ENCODE measurements at regions not wholly inside any gene's neighbourhood (a gene's known extent, or its start where the extent isn't known, plus 50 kb on each side); places are given as distances from the start of the nearest gene placed in this dataset.

- Histone ChIP-seq H2BK5ac (ENCODE audit: low read depth, low read length, poor library complexity, severe bottlenecking) (no peak overlapping the region), H4K20me1 (ENCODE audit: insufficient read depth, low read length) (no peaks in the 10 kb centered on the region), H4K91ac (ENCODE audit: insufficient read depth, low read depth, low read length) (no peak overlapping the region), H3K18ac (ENCODE audit: low read depth, low read length) (no peak overlapping the region), H3K9ac (ENCODE audit: low read depth, low read length) (no peak overlapping the region), H3K14ac (replicated peaks; ENCODE audit: low read depth, low read length) (no peak overlapping the region), H2BK20ac (ENCODE audit: low read depth, low read length) (no peak overlapping the region), H2AFZ (replicated peaks; ENCODE audit: low read length, poor library complexity) (no peak overlapping the region), H3K9me1 (ENCODE audit: insufficient read depth, low read length) (no peaks in the 10 kb centered on the region), H2AK9ac (replicated peaks; ENCODE audit: low read depth, low read length, poor library complexity) (no peak overlapping the region), H3K4me2 (ENCODE audit: low read depth, low read length) (no peak overlapping the region), H4K8ac (ENCODE audit: low read depth in 2 of 2, low read length in 2 of 2) (no peak overlapping the region), H2AK5ac (ENCODE audit: low read depth, low read length) (no peak overlapping the region), H4K5ac (ENCODE audit: low read depth, low read length) (no peak overlapping the region), H3K4me3 (ENCODE audit: insufficient read depth, low read depth, low read length) (no peak overlapping the region), H3K36me3 (ENCODE audit: control insufficient read depth, insufficient read depth, low read length) (no peaks in the 10 kb centered on the region), H3K9me3 (ENCODE audit: control insufficient read depth, insufficient read depth, low read length) (no peaks in the 10 kb centered on the region), H2BK120ac (ENCODE audit: low read depth, low read length) (no peak overlapping the region), H3K27ac (ENCODE audit: insufficient read depth, low read length) (no peak overlapping the region), H3K27me3 (ENCODE audit: control insufficient read depth, insufficient read depth, low read length) (no peaks in the 10 kb centered on the region), H3K4ac (ENCODE audit: low read depth, low read length) (no peak overlapping the region), H3K79me1 (ENCODE audit: low read depth in 1 of 2, low read length in 2 of 2) (no peaks in the 10 kb centered on the region), H3K23ac (ENCODE audit: low read depth, low read length) (no peak overlapping the region), H2BK15ac (ENCODE audit: low read depth, low read length) (no peak overlapping the region), H3K4me1 (ENCODE audit: control insufficient read depth, insufficient read depth, low read length) (no peaks in the 10 kb centered on the region), H3K56ac (ENCODE audit: extremely low read depth, insufficient read depth, low read length) (no peak overlapping the region)
- DNase-seq (no peak), ATAC-seq (ENCODE audit: low read depth) (no peak)
- in situ Hi-C loops (cut with MboI; ENCODE audit: low sequenced_read_pairs) = no loop called here
- dilution Hi-C loops (cut with HindIII; ENCODE audit: low sequenced_read_pairs, unreplicated experiment) = no loop called here
- TF ChIP-seq CTCF (conservative IDR thresholded peaks at IDR 0.05; ENCODE audit: low read depth, low read length) (no peak), CHD1 (IDR thresholded peaks at IDR 0.05; ENCODE audit: low read depth, low read length) (no peak), MXI1 (IDR thresholded peaks at IDR 0.05; ENCODE audit: borderline replicate concordance, low read depth, low read length) (no peak), CEBPB (IDR thresholded peaks at IDR 0.05; ENCODE audit: low read depth, low read length) (no peak), FOS (IDR thresholded peaks at IDR 0.05; ENCODE audit: low read depth, low read length) (no peak), MAFK (IDR thresholded peaks at IDR 0.05; ENCODE audit: low read depth, low read length) (no peak)
- WGBS, 2 experiments (ENCODE audit: extremely low coverage in 2 of 2, insufficient read length in 1 of 2) = no CpG with 5 or more reads among the region's 2 CpGs
- CTCF ChIA-PET = no interaction called here
- intact Hi-C loops (cut with micrococcal nuclease) = no loop called here
- BruUV-seq (replicated peaks) = no TSS peak
- POLR2A ChIA-PET (ENCODE audit: unreplicated experiment) = no interaction called here
Observed at GRCh38 chrX:93594780-93595179, 78.6 kb downstream of the NAP1L3 start.

Measured in IMR-90 (cell line).